ENCODE measurements at regions not wholly inside any gene's neighbourhood (a gene's known extent, or its start where the extent isn't known, plus 50 kb on each side); places are given as distances from the start of the nearest gene placed in this dataset.

DNA sequence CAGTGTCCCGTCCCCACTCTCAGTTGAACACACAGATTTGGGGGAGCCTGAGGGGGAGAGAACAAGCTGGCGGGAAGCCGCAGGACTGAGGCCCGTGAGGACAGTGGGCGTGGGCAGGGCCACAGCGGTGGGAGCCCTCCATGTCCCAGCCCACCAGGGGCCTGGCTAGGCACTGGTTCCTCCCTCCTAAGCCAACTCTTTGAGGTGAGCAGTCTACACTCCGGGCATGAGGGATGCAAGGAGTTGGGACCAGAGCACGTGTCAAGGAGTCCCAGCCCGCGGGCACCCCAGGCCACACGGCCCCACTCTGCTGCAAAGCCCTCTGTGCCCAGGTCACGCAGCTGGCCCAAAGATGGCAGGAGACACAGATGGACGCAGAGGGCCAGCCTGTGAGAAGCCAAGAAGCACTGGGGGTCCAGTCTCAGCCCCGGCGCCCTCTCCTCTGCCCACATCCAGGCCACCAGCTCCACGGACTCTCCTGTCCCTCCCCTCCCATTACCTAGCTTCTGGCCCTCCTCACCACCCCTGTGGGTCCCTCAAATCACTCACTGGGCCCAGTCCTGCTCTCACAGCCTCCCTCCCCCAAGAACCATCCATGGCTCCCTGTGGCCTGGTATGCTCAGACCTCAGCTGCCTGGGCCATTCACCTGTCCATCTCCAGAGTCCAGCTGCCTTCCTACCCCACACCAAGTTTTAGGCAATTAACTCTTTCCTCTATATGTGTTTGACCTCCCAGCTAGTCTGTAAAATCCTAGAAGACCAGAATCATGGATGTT lies 206.5 kb downstream of the RBFOX3 start:
- Histone ChIP-seq H3K27me3 (ENCODE audit: control insufficient read depth in 1 of 2, insufficient read depth in 2 of 2, low read length in 2 of 2) (peaks cover 36 to 40% of the 10 kb centered on the region in 2 donors), H3K4me3 (ENCODE audit: low read depth in 1 of 2, low read length in 2 of 2) (no peak overlapping the region), H3K27ac (ENCODE audit: low read depth, low read length) (no peak overlapping the region)

GRCh38 chr17:79401704-79402674 lies 208.9 kb downstream of the RBFOX3 start:
- H3K27me3 ChIP-seq (ENCODE audit: control insufficient read depth in 1 of 2, insufficient read depth in 2 of 2, low read length in 2 of 2), result peaks cover 30 to 34% of the 10 kb centered on the region in 2 donors

More for the DNA sequence above, 206.5 kb downstream of the RBFOX3 start:
- Histone ChIP-seq H3K9ac (ENCODE audit: low read depth in 1 of 2, low read length in 2 of 2) (no peak overlapping the region), H3K36me3 (ENCODE audit: control insufficient read depth in 1 of 2, insufficient read depth in 2 of 2, low read length in 2 of 2) (no peaks in the 10 kb centered on the region), H3K9me3 (ENCODE audit: control insufficient read depth in 1 of 2, low read length in 2 of 2) (no peaks in the 10 kb centered on the region), H3K4me1 (ENCODE audit: control insufficient read depth in 1 of 2, insufficient read depth in 2 of 2, low read length in 2 of 2) (peaks cover 0 to 6% of the 10 kb centered on the region in 2 donors)

DNA sequence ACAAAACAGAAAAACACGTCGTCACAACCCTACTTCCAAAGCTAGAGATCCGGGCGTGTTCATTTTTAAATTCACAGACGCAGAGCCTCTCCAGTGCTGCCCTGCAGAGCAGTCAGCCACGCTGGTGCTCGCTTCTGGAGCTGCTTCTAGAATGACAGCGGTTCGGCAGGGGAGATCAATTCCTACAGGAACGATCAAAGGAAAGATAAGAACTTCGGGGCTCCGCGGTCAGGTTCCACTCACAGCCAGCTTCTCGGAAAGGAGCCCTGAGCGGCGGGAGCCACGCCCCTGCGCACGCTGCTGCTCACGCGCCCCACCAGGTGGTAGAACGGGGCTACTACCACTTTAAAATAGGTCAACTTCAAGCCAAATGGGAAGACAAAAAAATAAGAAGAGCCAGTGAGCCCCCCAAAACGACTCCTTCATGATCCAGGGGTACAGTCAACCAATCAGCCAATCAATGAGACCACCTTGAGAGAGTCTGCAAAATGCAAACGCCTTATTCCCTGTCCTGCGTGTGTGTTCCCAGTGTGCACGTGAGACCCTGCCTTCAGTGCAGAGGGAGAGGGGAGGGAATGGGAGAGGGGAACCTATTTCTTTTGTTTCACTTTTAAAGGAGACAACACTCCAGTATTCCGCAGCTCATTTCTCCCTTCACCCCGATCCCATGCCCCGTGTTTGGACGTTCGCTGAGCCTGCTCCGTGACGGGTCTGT lies 209.7 kb downstream of the RBFOX3 start:
- no peaks in the 10 kb centered on the region for H3K36me3 ChIP-seq (ENCODE audit: control insufficient read depth in 1 of 2, insufficient read depth in 2 of 2, low read length in 2 of 2)
- H3K9me3 ChIP-seq (ENCODE audit: control insufficient read depth in 1 of 2, low read length in 2 of 2), result no peaks in the 10 kb centered on the region
- peak overlapping the region; percentile 23 to 51 for H3K4me3 ChIP-seq (ENCODE audit: low read depth in 1 of 2, low read length in 2 of 2)
- H3K4me1 ChIP-seq (ENCODE audit: control insufficient read depth in 1 of 2, insufficient read depth in 2 of 2, low read length in 2 of 2), result peaks cover 0 to 6% of the 10 kb centered on the region in 2 donors
- peaks cover 30 to 31% of the 10 kb centered on the region in 2 donors for H3K27me3 ChIP-seq (ENCODE audit: control insufficient read depth in 1 of 2, insufficient read depth in 2 of 2, low read length in 2 of 2)
- H3K27ac ChIP-seq (ENCODE audit: low read depth, low read length), result no peak overlapping the region
- no peak overlapping the region for H3K9ac ChIP-seq (ENCODE audit: low read depth in 1 of 2, low read length in 2 of 2)

More at GRCh38 chr17:79401704-79402674, 208.9 kb downstream of the RBFOX3 start:
- no peaks in the 10 kb centered on the region for H3K9me3 ChIP-seq (ENCODE audit: control insufficient read depth in 1 of 2, low read length in 2 of 2)
- no peak overlapping the region for H3K4me3 ChIP-seq (ENCODE audit: low read depth in 1 of 2, low read length in 2 of 2)
- no peak overlapping the region for H3K27ac ChIP-seq (ENCODE audit: low read depth, low read length)
- H3K4me1 ChIP-seq (ENCODE audit: control insufficient read depth in 1 of 2, insufficient read depth in 2 of 2, low read length in 2 of 2), result peaks cover 0 to 6% of the 10 kb centered on the region in 2 donors
- no peak overlapping the region for H3K9ac ChIP-seq (ENCODE audit: low read depth in 1 of 2, low read length in 2 of 2)
- no peaks in the 10 kb centered on the region for H3K36me3 ChIP-seq (ENCODE audit: control insufficient read depth in 1 of 2, insufficient read depth in 2 of 2, low read length in 2 of 2)

DNA sequence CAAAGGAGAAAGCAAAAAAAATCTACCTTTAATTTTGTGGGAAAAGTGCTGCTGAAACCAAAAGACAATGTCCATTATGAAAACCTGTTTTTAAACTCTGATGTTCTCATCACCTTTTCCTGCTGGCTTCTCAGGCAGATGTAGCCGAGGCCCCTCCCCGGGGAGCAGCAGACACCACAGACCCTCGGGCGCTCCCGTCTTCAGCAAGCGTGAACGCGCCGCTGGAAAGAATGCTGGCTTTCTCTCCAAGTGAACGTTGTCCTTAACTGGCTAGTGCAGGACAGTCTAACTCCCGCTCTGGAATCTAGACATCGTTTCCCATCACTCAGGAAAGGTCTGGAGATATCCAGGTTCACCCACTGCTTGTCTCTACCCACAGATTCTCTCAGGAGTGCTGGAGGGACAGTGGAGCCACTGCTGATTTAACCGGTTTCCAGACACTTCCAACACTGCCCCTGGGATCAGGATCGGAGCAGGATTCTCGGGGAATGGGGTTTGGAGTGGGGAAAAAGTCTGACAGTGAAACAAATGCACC lies 211.2 kb downstream of the RBFOX3 start:
- H3K9ac ChIP-seq (ENCODE audit: low read depth in 1 of 2, low read length in 2 of 2), result no peak overlapping the region
- H3K9me3 ChIP-seq (ENCODE audit: control insufficient read depth in 1 of 2, low read length in 2 of 2), result no peaks in the 10 kb centered on the region
- H3K27me3 ChIP-seq (ENCODE audit: control insufficient read depth in 1 of 2, insufficient read depth in 2 of 2, low read length in 2 of 2), result peaks cover 25 to 32% of the 10 kb centered on the region in 2 donors
- no peak overlapping the region for H3K27ac ChIP-seq (ENCODE audit: low read depth, low read length)
- peaks cover 0 to 6% of the 10 kb centered on the region in 2 donors for H3K4me1 ChIP-seq (ENCODE audit: control insufficient read depth in 1 of 2, insufficient read depth in 2 of 2, low read length in 2 of 2)
- H3K4me3 ChIP-seq (ENCODE audit: low read depth in 1 of 2, low read length in 2 of 2), result no peak overlapping the region
- H3K36me3 ChIP-seq (ENCODE audit: control insufficient read depth in 1 of 2, insufficient read depth in 2 of 2, low read length in 2 of 2), result no peaks in the 10 kb centered on the region

- no peak overlapping the region for H3K27ac ChIP-seq (ENCODE audit: low read depth, low read length)
- no peak overlapping the region for H3K9ac ChIP-seq (ENCODE audit: low read depth in 1 of 2, low read length in 2 of 2)
- H3K9me3 ChIP-seq (ENCODE audit: control insufficient read depth in 1 of 2, low read length in 2 of 2), result no peaks in the 10 kb centered on the region
- H3K4me1 ChIP-seq (ENCODE audit: control insufficient read depth in 1 of 2, insufficient read depth in 2 of 2, low read length in 2 of 2), result peaks cover 0 to 6% of the 10 kb centered on the region in 2 donors
- H3K4me3 ChIP-seq (ENCODE audit: low read depth in 1 of 2, low read length in 2 of 2), result no peak overlapping the region
- no peaks in the 10 kb centered on the region for H3K36me3 ChIP-seq (ENCODE audit: control insufficient read depth in 1 of 2, insufficient read depth in 2 of 2, low read length in 2 of 2)
- peaks cover 25 to 40% of the 10 kb centered on the region in 2 donors for H3K27me3 ChIP-seq (ENCODE audit: control insufficient read depth in 1 of 2, insufficient read depth in 2 of 2, low read length in 2 of 2)
These were observed 212.4 kb downstream of the RBFOX3 start for GRCh38 chr17:79398441-79398840.

DNA sequence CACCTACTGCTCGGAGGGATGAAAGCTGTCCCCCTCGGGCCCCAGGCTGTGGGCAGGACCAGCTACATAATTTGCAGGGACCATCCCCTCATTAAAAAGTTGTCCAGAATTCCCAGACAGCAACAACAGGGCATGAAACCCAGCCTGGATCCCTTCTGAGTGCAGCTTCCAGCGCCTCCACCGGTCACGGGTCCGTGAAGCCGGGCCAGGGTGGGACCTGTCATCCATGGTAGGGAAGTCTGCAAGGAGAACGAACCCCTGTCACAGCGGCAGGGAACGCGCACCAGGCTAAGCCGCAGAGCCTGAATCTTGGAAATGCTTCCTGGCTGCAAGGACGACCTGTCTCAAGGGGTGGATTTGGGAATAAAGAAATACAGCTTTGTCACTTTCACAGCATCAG lies 214.2 kb downstream of the RBFOX3 start:
- Histone ChIP-seq H3K27me3 (ENCODE audit: control insufficient read depth in 1 of 2, insufficient read depth in 2 of 2, low read length in 2 of 2) (peaks cover 29 to 54% of the 10 kb centered on the region in 2 donors), H3K36me3 (ENCODE audit: control insufficient read depth in 1 of 2, insufficient read depth in 2 of 2, low read length in 2 of 2) (no peaks in the 10 kb centered on the region), H3K4me1 (ENCODE audit: control insufficient read depth in 1 of 2, insufficient read depth in 2 of 2, low read length in 2 of 2) (peaks cover 0 to 6% of the 10 kb centered on the region in 2 donors), H3K9me3 (ENCODE audit: control insufficient read depth in 1 of 2, low read length in 2 of 2) (no peaks in the 10 kb centered on the region), H3K4me3 (ENCODE audit: low read depth in 1 of 2, low read length in 2 of 2) (no peak overlapping the region), H3K27ac (ENCODE audit: low read depth, low read length) (no peak overlapping the region), H3K9ac (ENCODE audit: low read depth in 1 of 2, low read length in 2 of 2) (no peak overlapping the region)

GRCh38 chr17:79395545-79395944 lies 215.3 kb downstream of the RBFOX3 start:
- Histone ChIP-seq H3K4me3 (ENCODE audit: low read depth in 1 of 2, low read length in 2 of 2) (no peak overlapping the region), H3K9me3 (ENCODE audit: control insufficient read depth in 1 of 2, low read length in 2 of 2) (no peaks in the 10 kb centered on the region), H3K4me1 (ENCODE audit: control insufficient read depth in 1 of 2, insufficient read depth in 2 of 2, low read length in 2 of 2) (peaks cover 0 to under 1% of the 10 kb centered on the region in 2 donors), H3K27me3 (ENCODE audit: control insufficient read depth in 1 of 2, insufficient read depth in 2 of 2, low read length in 2 of 2) (peaks cover 35 to 61% of the 10 kb centered on the region in 2 donors), H3K36me3 (ENCODE audit: control insufficient read depth in 1 of 2, insufficient read depth in 2 of 2, low read length in 2 of 2) (no peaks in the 10 kb centered on the region), H3K9ac (ENCODE audit: low read depth in 1 of 2, low read length in 2 of 2) (no peak overlapping the region), H3K27ac (ENCODE audit: low read depth, low read length) (no peak overlapping the region)

DNA sequence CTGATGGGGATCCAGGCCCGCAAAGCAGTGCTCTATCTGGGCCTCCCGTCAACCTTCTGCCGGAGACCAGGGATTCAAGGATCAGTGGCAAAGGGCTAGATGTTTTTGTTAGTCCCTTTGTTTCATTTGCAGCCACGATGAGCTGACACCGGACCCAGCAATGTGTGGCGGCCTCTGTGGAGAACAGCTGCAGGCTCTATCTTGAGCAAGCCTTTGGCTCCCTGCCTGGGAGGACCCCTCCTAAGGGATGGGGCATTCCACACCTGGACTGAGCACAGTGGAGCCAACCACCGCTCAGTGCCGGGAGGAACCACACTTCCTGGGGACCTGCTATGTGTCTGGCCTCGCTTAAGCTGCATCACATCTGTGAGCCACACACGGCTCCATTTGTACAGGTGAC lies 215.8 kb downstream of the RBFOX3 start:
- Histone ChIP-seq H3K9ac (ENCODE audit: low read depth in 1 of 2, low read length in 2 of 2) (no peak overlapping the region), H3K4me3 (ENCODE audit: low read depth in 1 of 2, low read length in 2 of 2) (no peak overlapping the region), H3K27me3 (ENCODE audit: control insufficient read depth in 1 of 2, insufficient read depth in 2 of 2, low read length in 2 of 2) (peaks cover 30 to 56% of the 10 kb centered on the region in 2 donors)

GRCh38 chr17:79393358-79394052 lies 217.3 kb downstream of the RBFOX3 start:
- H3K27ac ChIP-seq (ENCODE audit: low read depth, low read length), result no peak overlapping the region
- peaks cover 20 to 55% of the 10 kb centered on the region in 2 donors for H3K27me3 ChIP-seq (ENCODE audit: control insufficient read depth in 1 of 2, insufficient read depth in 2 of 2, low read length in 2 of 2)
- no peaks in the 10 kb centered on the region for H3K4me1 ChIP-seq (ENCODE audit: control insufficient read depth in 1 of 2, insufficient read depth in 2 of 2, low read length in 2 of 2)
- no peaks in the 10 kb centered on the region for H3K9me3 ChIP-seq (ENCODE audit: control insufficient read depth in 1 of 2, low read length in 2 of 2)
- no peaks in the 10 kb centered on the region for H3K36me3 ChIP-seq (ENCODE audit: control insufficient read depth in 1 of 2, insufficient read depth in 2 of 2, low read length in 2 of 2)
- H3K4me3 ChIP-seq (ENCODE audit: low read depth in 1 of 2, low read length in 2 of 2), result no peak overlapping the region
- H3K9ac ChIP-seq (ENCODE audit: low read depth in 1 of 2, low read length in 2 of 2), result no peak overlapping the region

More for the DNA sequence above, 215.8 kb downstream of the RBFOX3 start:
- no peaks in the 10 kb centered on the region for H3K4me1 ChIP-seq (ENCODE audit: control insufficient read depth in 1 of 2, insufficient read depth in 2 of 2, low read length in 2 of 2)
- H3K9me3 ChIP-seq (ENCODE audit: control insufficient read depth in 1 of 2, low read length in 2 of 2), result no peaks in the 10 kb centered on the region
- H3K27ac ChIP-seq (ENCODE audit: low read depth, low read length), result no peak overlapping the region
- no peaks in the 10 kb centered on the region for H3K36me3 ChIP-seq (ENCODE audit: control insufficient read depth in 1 of 2, insufficient read depth in 2 of 2, low read length in 2 of 2)

Measured in duodenal mucosa (tissue), 2 donors.